PC-3 (cell line): ENCODE measurements at regions not wholly inside any gene's neighbourhood (a gene's known extent, or its start where the extent isn't known, plus 50 kb on each side); places are given as distances from the start of the nearest gene placed in this dataset.

Source experiments
- ATAC-seq: fragments of 200-7000 bp; cut with Tn5 transposase; 2 replicates; pipeline ENCODE4 v1.9.1; 2020; ENCODE audit warnings: mild to moderate bottlenecking, moderate library complexity
- BruUV-seq: library from RNA; stranded (reverse); fragments of 400-500 nt; replicated peaks from 2 replicates; lab custom pipeline; 2021; lab: Mats Ljungman, UMichigan
- CTCF ChIA-PET: fragments of 300-600 bp; sonication (Branson Sonifier 250); formaldehyde crosslinking; loops from one replicate; lab custom pipeline; 2022; ENCODE audit warnings: antibody characterized with exemption; lab: Charles Lee
- POLR2A ChIA-PET: fragments of 300-600 bp; sonication (Branson Sonifier 250); formaldehyde crosslinking; loops from one replicate; lab custom pipeline; 2022; ENCODE audit warnings: antibody characterized with exemption; ENCODE audit not compliant: unreplicated experiment; lab: Charles Lee
- DNase-seq: peaks from one replicate; pipeline ENCODE4 v3.0.0-alpha.2; 2015
- H2AFZ ChIP-seq: fragments of 300-600 bp; sonication (generic); 2 replicates; pipeline ENCODE4 v1.6.0; 2016; ENCODE audit warnings: antibody characterized with exemption, low read length
- H3F3A ChIP-seq: fragments of 300-600 bp; sonication (generic); one replicate; pipeline ENCODE4 v1.6.0; 2017; ENCODE audit warnings: antibody characterized with exemption, low read length, control low read depth, mild to moderate bottlenecking; ENCODE audit not compliant: unreplicated experiment
- H3K27ac ChIP-seq: fragments of 300-600 bp; sonication (generic); 2 replicates; pipeline ENCODE4 v1.5.1; 2016; ENCODE audit warnings: mild to moderate bottlenecking, low read length
- H3K27me3 ChIP-seq: fragments of 300-600 bp; sonication (generic); 2 replicates; pipeline ENCODE4 v1.6.1; 2016; ENCODE audit warnings: low read length, mixed read lengths
- H3K36me3 ChIP-seq: fragments of 300-600 bp; sonication (generic); 2 replicates; pipeline ENCODE4 v1.6.1; 2016; ENCODE audit warnings: low read depth, mixed run types, low read length, mixed read lengths
- H3K4me1 ChIP-seq: fragments of 300-600 bp; sonication (generic); 2 replicates; pipeline ENCODE4 v1.5.1; 2016; ENCODE audit warnings: low read length; ENCODE audit not compliant: insufficient read depth
- H3K4me2 ChIP-seq: fragments of 300-600 bp; sonication (generic); 2 replicates; pipeline ENCODE4 v1.6.0; 2016; ENCODE audit warnings: low read length
- H3K4me3 ChIP-seq: fragments of 300-600 bp; sonication (generic); 2 replicates; pipeline ENCODE4 v1.5.1; 2016; ENCODE audit warnings: mild to moderate bottlenecking, low read length, mixed read lengths
- H3K79me2 ChIP-seq: fragments of 300-600 bp; sonication (generic); 2 replicates; pipeline ENCODE4 v1.6.1; 2017; ENCODE audit warnings: low read length, mixed read lengths
- H3K9ac ChIP-seq: fragments of 300-600 bp; sonication (generic); 2 replicates; pipeline ENCODE4 v1.6.0; 2016; ENCODE audit warnings: mild to moderate bottlenecking, low read length
- H3K9me2 ChIP-seq: fragments of 300-600 bp; sonication (generic); replicated peaks from 2 replicates; pipeline ENCODE4 v1.6.1; 2016; ENCODE audit warnings: mixed run types, low read length, mixed read lengths
- H3K9me3 ChIP-seq: fragments of 300-600 bp; sonication (generic); 2 replicates; pipeline ENCODE4 v1.6.1; 2016; ENCODE audit warnings: low read length, mixed read lengths
- H4K20me1 ChIP-seq: fragments of 300-600 bp; sonication (generic); 2 replicates; pipeline ENCODE4 v1.6.1; 2016; ENCODE audit warnings: low read length, mixed read lengths
- EZH2 ChIP-seq: fragments of 300-600 bp; sonication (generic); IDR thresholded peaks from one replicate; pipeline ENCODE4 v1.6.1; 2017; ENCODE audit warnings: antibody characterized with exemption, mild to moderate bottlenecking, low read length; ENCODE audit not compliant: unreplicated experiment
- EZH2phosphoT487 ChIP-seq: fragments of 300-600 bp; sonication (generic); IDR thresholded peaks from 2 replicates; pipeline ENCODE4 v1.6.1; 2018; ENCODE audit warnings: mild to moderate bottlenecking, antibody characterized with exemption, low read length, borderline replicate concordance
- intact Hi-C: fragments of 100-400 bp; cut with micrococcal nuclease; formaldehyde crosslinking; loops from 2 replicates; pipeline ENCODE4 v1.9.0; 2023
- TF ChIP-seq, protein P1 (sequence below): fragments of 300-600 bp; sonication (generic); conservative IDR thresholded peaks from 2 replicates; pipeline ENCODE4 v1.5.1; 2017; ENCODE audit warnings: antibody characterized with exemption, low read depth, mild to moderate bottlenecking, low read length

GRCh38 chr1:194176212-194176611, 989.8 kb upstream of the B3GALT2 start:
- Histone ChIP-seq H4K20me1 (no peaks in the 10 kb centered on the region), H3K4me1 (no peaks in the 10 kb centered on the region), H3K36me3 (no peaks in the 10 kb centered on the region), H3K27me3 (no peaks in the 10 kb centered on the region), H3K27ac (no peak overlapping the region), H3K9ac (no peak overlapping the region), H3K4me3 (no peak overlapping the region), H3K4me2 (no peak overlapping the region), H3K9me3 (no peaks in the 10 kb centered on the region), H3K79me2 (no peaks in the 10 kb centered on the region), H2AFZ (no peak overlapping the region), H3K9me2 (no peaks in the 10 kb centered on the region), H3F3A (no peaks in the 10 kb centered on the region)
- intact Hi-C loops, result no loop called here
- ATAC-seq, result no peak
- no peak for TF ChIP-seq EZH2phosphoT487
- TF ChIP-seq, protein P1, sequence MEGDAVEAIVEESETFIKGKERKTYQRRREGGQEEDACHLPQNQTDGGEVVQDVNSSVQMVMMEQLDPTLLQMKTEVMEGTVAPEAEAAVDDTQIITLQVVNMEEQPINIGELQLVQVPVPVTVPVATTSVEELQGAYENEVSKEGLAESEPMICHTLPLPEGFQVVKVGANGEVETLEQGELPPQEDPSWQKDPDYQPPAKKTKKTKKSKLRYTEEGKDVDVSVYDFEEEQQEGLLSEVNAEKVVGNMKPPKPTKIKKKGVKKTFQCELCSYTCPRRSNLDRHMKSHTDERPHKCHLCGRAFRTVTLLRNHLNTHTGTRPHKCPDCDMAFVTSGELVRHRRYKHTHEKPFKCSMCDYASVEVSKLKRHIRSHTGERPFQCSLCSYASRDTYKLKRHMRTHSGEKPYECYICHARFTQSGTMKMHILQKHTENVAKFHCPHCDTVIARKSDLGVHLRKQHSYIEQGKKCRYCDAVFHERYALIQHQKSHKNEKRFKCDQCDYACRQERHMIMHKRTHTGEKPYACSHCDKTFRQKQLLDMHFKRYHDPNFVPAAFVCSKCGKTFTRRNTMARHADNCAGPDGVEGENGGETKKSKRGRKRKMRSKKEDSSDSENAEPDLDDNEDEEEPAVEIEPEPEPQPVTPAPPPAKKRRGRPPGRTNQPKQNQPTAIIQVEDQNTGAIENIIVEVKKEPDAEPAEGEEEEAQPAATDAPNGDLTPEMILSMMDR, result no peak
- no peak for TF ChIP-seq EZH2
- ChIA-PET CTCF (no interaction called here), POLR2A (no interaction called here)
- BruUV-seq, result no TSS peak
- DNase-seq, result no peak

- no peaks in the 10 kb centered on the region for H3K36me3 ChIP-seq
- ChIA-PET CTCF (no interaction called here), POLR2A (no interaction called here)
- H4K20me1 ChIP-seq, result no peaks in the 10 kb centered on the region
- H3K9ac ChIP-seq, result no peak overlapping the region
- no TSS peak for BruUV-seq
- ATAC-seq, result no peak
- no peaks in the 10 kb centered on the region for H3K27me3 ChIP-seq
- H3K9me2 ChIP-seq, result no peaks in the 10 kb centered on the region
- H2AFZ ChIP-seq, result no peak overlapping the region
- DNase-seq, result no peak
- H3K4me3 ChIP-seq, result no peak overlapping the region
- TF ChIP-seq EZH2 (no peak), EZH2phosphoT487 (no peak)
- TF ChIP-seq, protein P1, result no peak
- H3K4me1 ChIP-seq, result no peaks in the 10 kb centered on the region
- no peaks in the 10 kb centered on the region for H3K9me3 ChIP-seq
- H3K27ac ChIP-seq, result no peak overlapping the region
- no peaks in the 10 kb centered on the region for H3F3A ChIP-seq
- H3K79me2 ChIP-seq, result no peaks in the 10 kb centered on the region
- intact Hi-C loops, result no loop called here
- H3K4me2 ChIP-seq, result no peak overlapping the region
These were observed 988.8 kb upstream of the B3GALT2 start for GRCh38 chr1:194175251-194175650.

GRCh38 chr1:194174528-194174927, 988.1 kb upstream of the B3GALT2 start:
- Histone ChIP-seq H3K4me3 (no peak overlapping the region), H3K9me3 (no peaks in the 10 kb centered on the region), H3K27me3 (no peaks in the 10 kb centered on the region), H2AFZ (no peak overlapping the region), H3K27ac (no peak overlapping the region), H3K9ac (no peak overlapping the region), H3K79me2 (no peaks in the 10 kb centered on the region), H3F3A (no peaks in the 10 kb centered on the region), H3K36me3 (no peaks in the 10 kb centered on the region), H4K20me1 (no peaks in the 10 kb centered on the region), H3K9me2 (no peaks in the 10 kb centered on the region), H3K4me1 (no peaks in the 10 kb centered on the region), H3K4me2 (no peak overlapping the region)
- TF ChIP-seq EZH2phosphoT487, result no peak
- TF ChIP-seq, protein P1, result no peak
- ATAC-seq (no peak), DNase-seq (no peak)
- no TSS peak for BruUV-seq
- POLR2A ChIA-PET, result interaction anchor here (0.6 kb wide), 1 partner anchor 1024 kb away, joined by 3 read pairs; no protein-coding TSS in a partner anchor
- intact Hi-C loops, result no loop called here
- CTCF ChIA-PET, result no interaction called here
